GM21528 (cell line): ENCODE measurements at regions not wholly inside any gene's neighbourhood (a gene's known extent, or its start where the extent isn't known, plus 50 kb on each side); places are given as distances from the start of the nearest gene placed in this dataset.
A peak's percentile ranks its signal among the peaks of the same experiment; 100 is the strongest.

ENCODE experiments used
- ATAC-seq: cut with Tn5 transposase; IDR thresholded peaks from one replicate; pipeline ENCODE4 v1.9.1; 2021; ENCODE audit warnings: mild to moderate bottlenecking, moderate library complexity; ENCODE audit not compliant: unreplicated experiment, low FRiP score

- ATAC-seq: no peak
These were observed 261.6 kb upstream of the FN1 start for GRCh38 chr2:215697496-215697895.

GRCh38 chr2:215697003-215697402, 261.1 kb upstream of the FN1 start:
- ATAC-seq: no peak

DNA sequence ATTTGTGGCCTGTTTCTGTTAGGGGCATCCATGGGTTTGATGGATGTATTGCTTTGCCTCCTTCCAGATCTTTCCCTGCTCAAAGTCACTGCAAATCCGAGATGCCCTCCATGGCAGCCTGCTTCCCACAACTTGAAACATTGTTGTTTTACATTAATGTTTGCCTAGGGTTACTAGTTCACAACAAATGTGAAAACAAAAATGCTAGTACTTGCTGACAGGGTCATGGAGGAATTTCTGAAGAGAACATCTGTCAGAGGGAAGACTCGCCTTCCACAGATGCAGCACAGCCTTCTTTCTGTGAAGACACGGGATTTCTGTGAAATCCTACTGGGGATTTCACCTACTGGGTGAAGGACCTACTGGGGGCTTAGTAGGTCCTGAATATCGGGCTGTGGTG, 260.0 kb upstream of the FN1 start:
- ATAC-seq: no peak

DNA sequence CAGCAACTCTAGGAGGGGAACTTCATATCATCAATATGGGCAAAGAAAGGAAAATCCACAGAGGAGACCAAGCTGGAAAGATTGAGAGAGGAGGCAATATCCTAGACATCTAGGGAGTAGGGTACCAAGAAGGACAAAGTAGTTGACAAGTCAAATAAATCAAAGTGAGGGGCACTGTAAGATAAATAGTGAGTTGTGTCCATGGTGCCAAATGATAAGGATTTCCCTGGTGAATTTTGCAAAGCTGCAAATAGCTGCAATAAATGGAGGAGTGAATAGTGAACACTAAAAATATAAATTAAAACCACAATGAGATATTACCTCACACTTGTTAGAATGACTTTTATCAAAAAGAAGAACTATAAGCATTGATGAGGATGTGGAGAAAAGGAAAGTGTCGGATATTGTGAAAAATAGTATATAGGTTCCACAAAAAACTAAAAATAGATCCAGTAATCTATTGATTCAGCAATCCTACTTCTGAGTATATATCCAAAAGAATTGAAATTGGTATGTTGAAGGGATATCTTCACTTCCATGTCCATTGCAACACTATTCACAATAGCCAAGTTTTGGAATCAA, 258.2 kb upstream of the FN1 start:
- no peak for ATAC-seq

DNA sequence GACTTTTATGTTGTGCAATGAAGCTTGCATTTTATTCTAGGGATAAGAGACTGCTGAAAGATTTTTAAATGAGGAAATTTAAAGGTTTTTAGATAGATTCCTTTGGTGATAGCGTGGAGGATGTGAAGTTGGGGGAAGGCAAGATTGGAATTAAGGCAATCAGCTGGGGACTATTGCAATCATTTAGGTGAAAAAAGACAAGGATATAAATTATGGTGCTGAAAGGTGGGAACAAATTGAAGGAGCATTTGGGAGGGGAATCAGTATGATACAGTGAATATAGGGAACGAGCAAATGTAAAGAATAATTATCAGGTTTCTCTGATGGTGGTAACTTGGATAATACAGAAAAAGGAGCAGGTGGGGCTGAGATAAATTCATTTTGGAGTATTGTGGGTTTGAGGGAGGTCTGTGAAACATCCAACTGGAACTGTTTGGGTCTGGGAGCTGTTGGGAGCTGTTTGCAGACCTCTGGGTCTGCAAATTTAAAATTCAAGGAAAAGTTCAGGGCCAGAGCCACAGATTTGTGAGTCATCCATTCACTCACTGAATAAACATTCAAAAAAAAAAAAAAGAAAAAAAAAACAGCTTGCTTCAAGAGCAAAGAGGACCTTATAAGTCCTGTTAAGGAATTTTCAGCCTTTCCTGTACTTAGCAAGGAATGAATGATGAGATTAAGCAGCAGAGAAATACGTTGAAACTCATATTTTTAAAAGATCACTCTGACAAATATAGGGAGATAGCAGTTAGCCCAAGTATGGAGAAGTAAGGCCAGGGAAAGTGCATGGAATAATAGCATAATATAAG, 257.5 kb upstream of the FN1 start:
- no peak for ATAC-seq

DNA sequence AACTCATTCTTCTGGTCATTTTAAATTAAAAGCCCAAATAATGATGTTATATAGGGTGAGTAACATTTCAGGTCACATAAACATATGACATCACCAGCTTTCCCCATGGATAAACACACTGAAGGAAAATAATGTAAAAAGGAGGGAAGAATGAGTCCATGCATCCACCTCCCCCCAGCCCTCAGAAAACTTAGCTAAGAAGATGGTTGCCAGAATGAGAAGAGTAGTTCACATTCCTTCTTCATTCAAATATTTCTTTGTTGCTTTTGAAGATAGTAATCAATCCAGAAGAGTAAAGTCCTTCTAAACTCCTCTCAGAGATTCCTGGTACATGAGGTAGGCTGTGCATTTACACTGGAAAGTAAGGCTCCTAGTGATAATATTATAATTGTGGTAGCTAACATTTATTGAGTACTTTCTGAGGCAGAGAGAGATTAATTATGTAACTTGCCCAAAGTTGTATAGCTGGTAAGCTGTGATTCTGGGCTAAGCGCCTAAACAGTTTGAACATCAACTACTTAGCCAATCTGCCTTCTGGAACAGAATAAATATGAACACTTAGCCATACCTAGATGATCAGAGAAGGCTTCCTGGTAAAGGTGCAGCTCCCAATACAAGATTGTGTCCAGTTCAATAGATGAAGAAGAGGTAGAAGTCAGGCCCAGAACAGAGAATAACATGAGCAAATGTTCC, 256.7 kb upstream of the FN1 start:
- no peak for ATAC-seq

GRCh38 chr2:215691346-215691745, 255.5 kb upstream of the FN1 start:
- no peak for ATAC-seq

DNA sequence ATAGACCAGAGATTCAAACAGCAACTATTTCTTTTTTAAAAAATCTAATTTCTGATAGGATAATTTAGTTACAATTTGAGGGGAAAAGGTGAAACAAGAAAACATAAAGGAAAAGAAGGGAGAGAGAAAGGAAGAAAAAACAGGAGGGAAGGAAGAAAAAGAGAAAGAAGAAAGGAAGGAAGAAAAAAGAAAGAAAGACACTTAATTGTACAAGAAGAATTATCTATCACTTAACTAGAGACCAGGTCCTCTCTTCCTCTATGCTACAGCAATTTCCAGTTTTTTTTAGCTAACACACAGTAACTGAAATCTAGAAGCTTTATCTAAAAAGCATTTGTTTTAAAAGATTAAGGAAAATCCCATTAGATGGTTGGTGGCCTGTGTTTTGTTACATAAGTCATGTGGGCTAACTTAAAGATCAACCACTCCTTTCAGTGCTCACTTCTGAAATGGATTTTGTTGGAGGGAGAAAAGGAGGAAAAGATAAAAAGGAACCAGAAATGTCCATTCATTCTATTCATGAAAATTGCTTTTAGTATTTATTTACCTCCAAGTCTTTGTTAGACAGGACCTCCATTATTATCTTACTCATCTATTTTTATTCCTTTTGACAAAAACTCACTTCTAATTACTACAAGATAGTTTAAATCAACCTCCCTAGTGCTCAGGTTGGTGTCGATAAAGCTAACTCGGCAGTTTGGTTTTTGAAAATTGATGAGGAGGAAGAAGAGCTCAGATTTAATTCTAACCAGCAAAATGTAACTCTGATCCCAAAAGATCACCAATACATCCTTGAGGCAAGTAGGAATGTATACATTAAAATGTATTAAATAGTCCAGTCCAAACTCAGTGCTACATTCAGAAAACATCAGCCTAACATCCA, 251.5 kb upstream of the FN1 start:
- no peak for ATAC-seq

DNA sequence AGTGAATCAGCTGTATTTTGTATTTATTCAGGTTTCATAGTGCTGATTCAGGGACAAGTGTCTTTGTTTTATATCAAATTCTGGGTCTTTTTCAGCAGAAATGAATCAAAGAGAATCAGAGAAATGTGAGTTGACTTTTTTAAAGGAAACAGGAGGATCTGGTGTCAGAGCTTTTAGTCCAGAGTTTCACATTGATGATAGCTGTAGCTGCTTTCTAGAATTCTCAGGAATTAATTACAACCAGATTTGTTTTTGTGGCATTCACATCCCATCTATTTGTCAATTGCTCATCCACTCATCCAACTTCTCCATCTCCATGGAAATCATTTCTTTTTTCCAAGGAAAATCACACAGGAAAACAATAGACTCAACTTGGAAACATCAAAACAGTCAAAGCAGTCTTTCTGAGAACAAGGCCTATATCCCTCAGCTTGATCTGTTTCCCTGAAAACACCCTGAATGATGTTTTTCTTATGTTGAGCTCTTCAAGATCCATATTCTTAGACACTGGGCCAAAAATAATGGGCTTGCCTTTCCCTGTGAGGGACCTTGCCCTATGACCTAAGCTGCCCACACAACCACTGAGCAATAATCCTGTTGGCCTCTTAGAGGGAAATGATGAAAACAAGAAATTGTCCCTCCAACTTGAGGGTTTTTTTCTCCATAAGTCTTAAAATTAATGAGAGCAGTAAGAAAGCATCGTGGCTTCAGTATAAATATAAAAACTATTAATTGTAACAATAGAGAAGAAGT, 249.5 kb upstream of the FN1 start:
- ATAC-seq: no peak

- ATAC-seq: no peak
These were observed 248.8 kb upstream of the FN1 start for GRCh38 chr2:215684448-215685237.

GRCh38 chr2:215683295-215683694, 247.4 kb upstream of the FN1 start:
- ATAC-seq: no peak

GRCh38 chr2:215681799-215682596, 246.1 kb upstream of the FN1 start:
- ATAC-seq: no peak

DNA sequence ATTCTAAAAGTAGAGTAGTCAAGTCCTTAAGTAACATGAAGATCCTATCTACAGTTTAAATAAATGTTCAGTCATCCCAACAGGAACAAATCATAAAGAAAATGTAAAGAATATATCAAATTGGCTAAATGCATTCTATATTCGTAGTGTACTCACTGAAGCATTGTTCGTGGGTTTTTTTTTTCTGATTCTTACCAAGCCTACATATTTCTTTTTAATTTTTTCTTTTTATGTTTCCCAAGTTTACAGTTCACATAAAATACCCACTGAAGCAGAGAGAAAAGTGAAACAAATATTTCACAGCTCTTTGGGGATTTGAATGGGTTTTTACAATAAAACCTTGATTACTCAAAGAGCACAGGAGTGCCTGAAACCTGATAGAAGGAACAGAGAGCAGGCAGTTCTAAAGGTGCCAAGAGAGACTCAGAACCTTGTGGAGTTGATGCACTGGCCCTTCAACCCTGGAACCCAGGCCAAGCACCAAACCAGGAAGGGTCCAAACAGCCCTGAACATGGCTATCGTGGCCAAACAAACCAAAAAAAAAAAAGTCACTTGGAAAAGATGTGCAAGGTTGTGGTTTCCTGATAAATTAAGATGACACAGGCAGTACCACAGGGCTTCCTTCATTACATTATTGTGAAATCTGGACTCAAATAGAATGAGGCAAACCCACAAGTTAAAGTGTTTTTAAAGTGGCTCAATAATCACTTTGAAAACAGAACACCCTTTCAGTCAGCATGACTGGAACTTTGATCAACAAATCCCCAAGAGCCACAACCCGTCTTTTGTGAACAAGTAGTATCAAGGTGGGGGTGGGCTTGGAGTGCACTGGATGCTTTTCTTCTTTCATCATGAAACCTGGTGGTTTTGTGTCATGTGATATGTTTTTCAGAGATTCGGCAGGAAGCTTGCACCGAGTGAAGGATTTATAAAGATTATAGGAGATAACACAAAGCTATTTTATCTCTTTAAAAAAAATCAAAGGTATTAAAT, 245.0 kb upstream of the FN1 start:
- ATAC-seq: peak; percentile 55

- no peak for ATAC-seq
These were observed 242.2 kb upstream of the FN1 start for GRCh38 chr2:215678094-215678493.

DNA sequence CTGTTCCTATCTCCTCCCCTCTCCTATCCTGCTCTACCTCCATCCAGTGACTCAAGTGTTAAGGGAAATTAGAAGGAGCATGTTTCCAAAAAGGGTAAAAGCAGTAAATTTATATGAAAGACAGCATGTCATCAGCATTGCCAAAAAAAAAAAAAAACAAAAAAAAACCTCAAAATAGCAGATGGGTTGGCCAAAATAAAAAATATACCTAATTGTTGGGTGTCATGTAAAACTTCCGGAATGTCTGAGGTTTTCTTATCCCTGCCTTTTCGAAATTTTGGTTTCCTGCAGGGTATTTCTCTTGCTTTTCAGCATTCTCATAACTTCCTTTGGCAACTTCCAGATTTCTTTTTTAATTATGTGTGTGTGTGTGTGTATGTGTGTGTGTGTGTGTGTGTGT, 241.6 kb upstream of the FN1 start:
- no peak for ATAC-seq

DNA sequence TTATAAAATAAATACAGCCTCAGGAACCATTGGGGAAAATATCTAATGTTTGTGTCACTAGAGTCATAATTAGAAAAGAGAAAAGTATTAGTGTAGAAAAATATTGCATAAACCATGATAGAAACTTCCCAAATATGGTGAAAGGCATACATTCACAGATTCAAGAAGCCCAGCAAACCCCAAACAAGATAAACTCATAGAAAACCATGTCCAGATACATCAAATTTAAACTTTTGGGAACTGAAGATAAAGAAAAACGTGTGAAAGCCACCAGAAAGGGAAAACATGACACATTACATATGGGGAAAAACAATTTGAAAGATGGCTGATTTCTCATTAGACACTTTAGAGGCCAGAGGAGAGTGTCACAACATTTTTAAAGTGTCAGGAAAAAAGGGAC, 236.5 kb upstream of the FN1 start:
- no peak for ATAC-seq

- no peak for ATAC-seq
These were observed 235.8 kb upstream of the FN1 start for GRCh38 chr2:215671691-215672090.
